H1 (cell line): ENCODE measurements at regions not wholly inside any gene's neighbourhood (a gene's known extent, or its start where the extent isn't known, plus 50 kb on each side); places are given as distances from the start of the nearest gene placed in this dataset.

Experiments
- CTCF ChIA-PET: fragments of 300-600 bp; sonication (Branson Sonifier 250); formaldehyde crosslinking; loops from one replicate; lab custom pipeline; 2021; ENCODE audit not compliant: partially characterized antibody; lab: Charles Lee
- POLR2A ChIA-PET: fragments of 300-600 bp; sonication (Branson Sonifier 250); formaldehyde crosslinking; loops from one replicate; lab custom pipeline; 2021; ENCODE audit warnings: inconsistent platforms; ENCODE audit not compliant: partially characterized antibody; lab: Charles Lee
- DNase-seq, 2 experiments: peaks; one replicate each; pipeline versions ENCODE4 v3.0.0 to v3.0.0-alpha.2; 2010 to 2022; ENCODE audit warnings: low spot score in 2 of 2, low read depth in 1 of 2, mixed read lengths in 1 of 2
- FAIRE-seq: peaks from 2 replicates; lab custom pipeline; 2011; peaks lifted over from hg19 to GRCh38; lab: Jason Lieb, UNC
- H2AFZ ChIP-seq: 2 replicates; pipeline ENCODE4 v1.8.1; 2012; ENCODE audit warnings: low read length, inconsistent platforms
- H2AK5ac ChIP-seq: 2 replicates; pipeline ENCODE4 v1.6.1; 2013; ENCODE audit warnings: low read depth, low read length
- H2BK120ac ChIP-seq: replicated peaks from 2 replicates; pipeline ENCODE3; 2013; ENCODE audit warnings: low read depth, low read length, inconsistent platforms
- H2BK12ac ChIP-seq: 2 replicates; pipeline ENCODE4 v1.6.1; 2013; ENCODE audit warnings: low read depth, low read length
- H2BK15ac ChIP-seq: 2 replicates; pipeline ENCODE4 v1.6.1; 2013; ENCODE audit warnings: low read length
- H2BK20ac ChIP-seq: 2 replicates; pipeline ENCODE4 v1.6.1; 2013; ENCODE audit warnings: low read length
- H2BK5ac ChIP-seq: 2 replicates; pipeline ENCODE4 v1.6.1; 2013; ENCODE audit warnings: low read depth, low read length
- H3K14ac ChIP-seq: 2 replicates; pipeline ENCODE4 v1.6.1; 2013; ENCODE audit warnings: inconsistent platforms; ENCODE audit not compliant: insufficient read length
- H3K18ac ChIP-seq: 2 replicates; pipeline ENCODE4 v1.6.1; 2013; ENCODE audit warnings: low read length; ENCODE audit errors: extremely low read depth
- H3K23ac ChIP-seq: 2 replicates; pipeline ENCODE4 v1.6.1; 2013; ENCODE audit warnings: inconsistent platforms; ENCODE audit not compliant: insufficient read length
- H3K23me2 ChIP-seq: 2 replicates; pipeline ENCODE4 v1.6.1; 2013; ENCODE audit warnings: low read depth, low read length
- H3K27ac ChIP-seq: 2 replicates; pipeline ENCODE4 v1.6.1; 2011; ENCODE audit warnings: low read depth, low read length, inconsistent platforms
- H3K27me3 ChIP-seq, 4 experiments: replicated peaks in 1 of 4; 1 replicate in 1 of 4; 2 replicates in 3 of 4; pipeline versions ENCODE4 v1.6.1 to v1.8.1; 2011 to 2013; ENCODE audit warnings: low read length in 3 of 4, mild to moderate bottlenecking in 3 of 4, inconsistent platforms in 2 of 4, mixed read lengths in 2 of 4, moderate library complexity in 1 of 4; ENCODE audit not compliant: control insufficient read depth in 3 of 4, insufficient read depth in 3 of 4; ENCODE audit errors: extremely low read depth in 1 of 4
- H3K36me3 ChIP-seq, 4 experiments: 2 replicates each; pipeline versions ENCODE4 v1.6.1 to v1.8.1; 2011 to 2013; ENCODE audit warnings: mild to moderate bottlenecking in 4 of 4, low read length in 3 of 4, moderate library complexity in 2 of 4, control low read depth in 1 of 4, inconsistent platforms in 1 of 4; ENCODE audit not compliant: insufficient read depth in 4 of 4, control insufficient read depth in 2 of 4
- H3K4ac ChIP-seq: replicated peaks from 2 replicates; pipeline ENCODE3; 2013; ENCODE audit warnings: low read length, low read depth, mixed read lengths, inconsistent platforms; ENCODE audit not compliant: insufficient read length
- H3K4me1 ChIP-seq, 4 experiments: replicated peaks in 1 of 4; 1 replicate in 1 of 4; 2 replicates in 3 of 4; pipeline versions ENCODE4 v1.6.1 to v1.8.1; 2011 to 2013; ENCODE audit warnings: low read length in 3 of 4, inconsistent platforms in 2 of 4, mixed read lengths in 1 of 4; ENCODE audit not compliant: insufficient read depth in 4 of 4, control insufficient read depth in 3 of 4
- H3K4me2 ChIP-seq, 2 experiments: 2 replicates each; pipeline versions ENCODE4 v1.6.1 to v1.8.1; 2011 to 2013; ENCODE audit warnings: low read depth in 2 of 2, low read length in 2 of 2, control low read depth in 1 of 2, inconsistent platforms in 1 of 2, mild to moderate bottlenecking in 1 of 2; ENCODE audit not compliant: insufficient read depth in 1 of 2
- H3K4me3 ChIP-seq, 4 experiments: fragments of 200-600, 300-600 bp in 1 of 4; sonication (generic), shearing (Covaris generic), sonication (Bioruptor Twin) in 1 of 4; 2 replicates each; pipeline versions ENCODE4 v1.5.1 to v1.8.1; 2011 to 2016; ENCODE audit warnings: low read length in 4 of 4, low read depth in 3 of 4, control low read depth in 2 of 4, inconsistent platforms in 2 of 4, mild to moderate bottlenecking in 2 of 4, mixed read lengths in 1 of 4, moderate library complexity in 1 of 4; ENCODE audit not compliant: insufficient read depth in 2 of 4; ENCODE audit errors: extremely low read depth in 1 of 4
- H3K56ac ChIP-seq: replicated peaks from 2 replicates; pipeline ENCODE3; 2013; ENCODE audit warnings: low read depth, mild to moderate bottlenecking, mixed read lengths, low read length, inconsistent platforms; ENCODE audit not compliant: insufficient read length
- H3K79me1 ChIP-seq: 2 replicates; pipeline ENCODE4 v1.6.1; 2013; ENCODE audit warnings: low read depth, low read length, control low read depth
- H3K79me2 ChIP-seq, 2 experiments: 2 replicates each; pipeline versions ENCODE4 v1.6.1 to v1.8.1; 2012 to 2013; ENCODE audit warnings: low read length in 2 of 2, mild to moderate bottlenecking in 2 of 2, inconsistent platforms in 1 of 2; ENCODE audit not compliant: insufficient read depth in 2 of 2, control insufficient read depth in 1 of 2
- H3K9ac ChIP-seq, 4 experiments: replicated peaks in 1 of 4; 1 replicate in 1 of 4; 2 replicates in 3 of 4; pipeline versions ENCODE4 v1.6.1 to v1.8.1; 2011 to 2013; ENCODE audit warnings: low read depth in 3 of 4, low read length in 3 of 4, control low read depth in 2 of 4, mild to moderate bottlenecking in 2 of 4, moderate library complexity in 2 of 4, inconsistent platforms in 1 of 4; ENCODE audit errors: extremely low read depth in 1 of 4
- H3K9me3 ChIP-seq, 2 experiments: 2 replicates each; pipeline versions ENCODE4 v1.6.1 to v1.8.1; 2012 to 2013; ENCODE audit warnings: mild to moderate bottlenecking in 2 of 2, moderate library complexity in 2 of 2, control low read depth in 1 of 2, inconsistent platforms in 1 of 2, low read depth in 1 of 2, low read length in 1 of 2, mixed read lengths in 1 of 2; ENCODE audit not compliant: insufficient read depth in 2 of 2
- H4K20me1 ChIP-seq, 2 experiments: replicated peaks in 1 of 2; 2 replicates each; pipeline versions ENCODE3 to v1.8.1; 2011 to 2013; ENCODE audit warnings: inconsistent platforms in 2 of 2, low read length in 2 of 2, mild to moderate bottlenecking in 1 of 2; ENCODE audit not compliant: insufficient read depth in 2 of 2, control insufficient read depth in 1 of 2
- H4K5ac ChIP-seq: 2 replicates; pipeline ENCODE4 v1.6.1; 2013; ENCODE audit warnings: low read length, low read depth, mixed read lengths, inconsistent platforms; ENCODE audit not compliant: insufficient read length
- H4K8ac ChIP-seq: 2 replicates; pipeline ENCODE4 v1.8.0; 2013; ENCODE audit warnings: mild to moderate bottlenecking, moderate library complexity, low read length, inconsistent platforms; ENCODE audit not compliant: insufficient read depth; ENCODE audit errors: extremely low read depth
- H4K91ac ChIP-seq: replicated peaks from 2 replicates; pipeline ENCODE3; 2013; ENCODE audit warnings: low read length, mixed read lengths, inconsistent platforms; ENCODE audit not compliant: insufficient read length
- CHD1 ChIP-seq: IDR thresholded peaks from 2 replicates; pipeline ENCODE4 v1.6.1; 2012; ENCODE audit warnings: low read depth, low read length, improper control_type of control experiment
- CREB1 ChIP-seq: IDR thresholded peaks from 2 replicates; pipeline ENCODE4 v1.6.1; 2012; ENCODE audit warnings: inconsistent platforms
- EGR1 ChIP-seq: IDR thresholded peaks from 2 replicates; pipeline ENCODE4 v1.6.1; 2011; ENCODE audit warnings: low read depth, low read length, borderline replicate concordance
- JUND ChIP-seq: IDR thresholded peaks from 2 replicates; pipeline ENCODE4 v1.6.1; 2011; ENCODE audit warnings: mild to moderate bottlenecking, improper control_type of control experiment, low read length
- NRF1 ChIP-seq: IDR thresholded peaks from 2 replicates; pipeline ENCODE4 v1.6.1; 2011; ENCODE audit warnings: mild to moderate bottlenecking, low read depth, low read length, improper control_type of control experiment
- TAF1 ChIP-seq: IDR thresholded peaks from 2 replicates; pipeline ENCODE4 v1.6.1; 2011; ENCODE audit warnings: mild to moderate bottlenecking, low read depth, low read length
- TBP ChIP-seq: IDR thresholded peaks from 2 replicates; pipeline ENCODE4 v1.6.1; 2011; ENCODE audit warnings: low read depth, low read length, improper control_type of control experiment
- WGBS, 2 experiments: shearing (Covaris generic) in 1 of 2; methylation state at CpG; one replicate each; pipeline versions ENCODE4 v1.1.6 to v1.1.7; 2013 to 2015; ENCODE audit warnings: low lambda C conversion rate in 2 of 2, mixed read lengths in 2 of 2, inconsistent platforms in 1 of 2, low coverage in 1 of 2, missing lambda C conversion rate in 1 of 2; ENCODE audit not compliant: insufficient replicate concordance in 2 of 2, insufficient coverage in 1 of 2, insufficient read length in 1 of 2; ENCODE audit errors: extremely low coverage in 1 of 2, missing lambda C conversion rate in 1 of 2; 5-methylcytosine and 5-hydroxymethylcytosine counted together
- TF ChIP-seq, protein P1 (sequence below): IDR thresholded peaks from 2 replicates; pipeline ENCODE4 v1.6.1; 2011; ENCODE audit warnings: low read depth, mild to moderate bottlenecking, low read length; ENCODE audit not compliant: insufficient read depth

DNA sequence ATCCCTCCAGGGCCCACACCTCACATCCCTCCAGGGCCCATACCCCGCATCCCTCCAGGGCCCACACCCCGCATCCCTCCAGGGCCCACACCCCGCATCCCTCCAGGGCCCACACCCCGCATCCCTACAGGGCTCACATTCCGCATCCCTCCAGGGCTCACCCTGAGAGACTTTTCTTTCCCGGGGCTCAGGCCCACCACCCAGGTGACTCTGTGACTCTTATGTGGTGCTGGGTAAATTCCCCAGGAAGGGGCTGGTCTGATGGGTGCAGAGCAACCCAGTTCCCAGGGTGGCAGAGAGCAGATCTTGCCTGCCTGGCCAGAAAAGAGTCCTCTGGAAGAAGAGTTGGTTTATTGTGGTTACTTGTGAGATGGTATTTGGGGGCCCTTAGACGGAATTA, 290.7 kb downstream of the TCERG1L start:
- CTCF ChIA-PET: no interaction called here
- H3K27ac ChIP-seq: no peak overlapping the region
- FAIRE-seq (no peak), DNase-seq (no peak)
- H2BK20ac ChIP-seq: no peak overlapping the region
- H4K5ac ChIP-seq: no peak overlapping the region
- H4K8ac ChIP-seq: 0 out of 2 replicates have a peak overlapping the region, but pooled peaks have one; percentile 29
- H3K4ac ChIP-seq: no peak overlapping the region
- H2BK12ac ChIP-seq: no peak overlapping the region
- peaks cover 0 to 2% (median 0%) of the 10 kb centered on the region in 4 experiments; a peak in 1 of 7 replicates for H3K4me1 ChIP-seq
- WGBS, 2 experiments: 91% methylated on average over 7 of the region's 7 CpGs; no CpG with 5 or more reads in 1 of the 2 experiments
- H3K9ac ChIP-seq: no peak overlapping the region
- no peak overlapping the region for H3K14ac ChIP-seq
- no peaks in the 10 kb centered on the region for H3K79me1 ChIP-seq
- H3K4me2 ChIP-seq: no peak overlapping the region
- no peaks in the 10 kb centered on the region for H3K36me3 ChIP-seq
- no peaks in the 10 kb centered on the region for H3K23me2 ChIP-seq
- H2BK15ac ChIP-seq: no peak overlapping the region
- H3K79me2 ChIP-seq: no peaks in the 10 kb centered on the region
- no peak overlapping the region for H2BK120ac ChIP-seq
- H3K56ac ChIP-seq: no peak overlapping the region
- no peak overlapping the region for H4K91ac ChIP-seq
- no peak overlapping the region for H2AK5ac ChIP-seq
- no peak overlapping the region for H3K4me3 ChIP-seq
- H3K9me3 ChIP-seq: no peaks in the 10 kb centered on the region
- TF ChIP-seq TBP (no peak), JUND (no peak), TAF1 (no peak), CHD1 (no peak), EGR1 (no peak), CREB1 (no peak), NRF1 (no peak)
- TF ChIP-seq, protein P1, sequence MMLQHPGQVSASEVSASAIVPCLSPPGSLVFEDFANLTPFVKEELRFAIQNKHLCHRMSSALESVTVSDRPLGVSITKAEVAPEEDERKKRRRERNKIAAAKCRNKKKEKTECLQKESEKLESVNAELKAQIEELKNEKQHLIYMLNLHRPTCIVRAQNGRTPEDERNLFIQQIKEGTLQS: no peak
- H2AFZ ChIP-seq: no peak overlapping the region
- POLR2A ChIA-PET: no interaction called here
- no peaks in the 10 kb centered on the region for H4K20me1 ChIP-seq
- no peak overlapping the region for H2BK5ac ChIP-seq
- no peak overlapping the region for H3K23ac ChIP-seq
- no peaks in the 10 kb centered on the region for H3K27me3 ChIP-seq
- no peak overlapping the region for H3K18ac ChIP-seq
